ENCODE measurements at regions not wholly inside any gene's neighbourhood (a gene's known extent, or its start where the extent isn't known, plus 50 kb on each side); places are given as distances from the start of the nearest gene placed in this dataset.

GRCh38 chr1:244326757-244327156 lies 125.0 kb downstream of the ADSS2 start:
- H3K27me3 ChIP-seq: no peaks in the 10 kb centered on the region
- no peak overlapping the region for H3K4me3 ChIP-seq
- peaks cover 0 to 7% (median 0%) of the 10 kb centered on the region in 3 donors for H3K9me3 ChIP-seq (replicated peaks in 1 of 3)
- no peak overlapping the region for H3K27ac ChIP-seq
- H3K36me3 ChIP-seq (replicated peaks in 1 of 2): no peaks in the 10 kb centered on the region
- 53 to 70% (median 62%) methylated on average over 2 of the region's 2 CpGs for WGBS, 4 donors
- DNase-seq: no peak
- peaks cover 9 to 16% of the 10 kb centered on the region in 2 donors for H3K4me1 ChIP-seq (replicated peaks in 1 of 2)
- intact Hi-C loops (cut with DNase I): no loop called here
- TF ChIP-seq POLR2A (IDR thresholded peaks at IDR 0.05): no peak
- TF ChIP-seq CTCF (IDR thresholded peaks at IDR 0.05): no peak

GRCh38 chr1:244327533-244327932 lies 124.2 kb downstream of the ADSS2 start:
- Histone ChIP-seq H3K4me1 (replicated peaks in 1 of 2) (peaks cover 4 to 11% of the 10 kb centered on the region in 2 donors), H3K27me3 (no peaks in the 10 kb centered on the region), H3K36me3 (replicated peaks in 1 of 2) (no peaks in the 10 kb centered on the region), H3K9me3 (replicated peaks in 1 of 3) (peaks cover 0 to 7% (median 0%) of the 10 kb centered on the region in 3 donors), H3K4me3 (no peak overlapping the region), H3K27ac (no peak overlapping the region)
- intact Hi-C loops (cut with DNase I): no loop called here
- DNase-seq: no peak
- TF ChIP-seq CTCF (IDR thresholded peaks at IDR 0.05) (no peak), POLR2A (IDR thresholded peaks at IDR 0.05) (no peak)

GRCh38 chr1:244328476-244328875 lies 123.2 kb downstream of the ADSS2 start:
- Histone ChIP-seq H3K27me3 (no peaks in the 10 kb centered on the region), H3K36me3 (replicated peaks in 1 of 2) (no peaks in the 10 kb centered on the region), H3K4me1 (replicated peaks in 1 of 2) (peaks cover 0 to 1% of the 10 kb centered on the region in 2 donors), H3K27ac (no peak overlapping the region), H3K4me3 (no peak overlapping the region), H3K9me3 (replicated peaks in 1 of 3) (peaks cover 0 to 7% (median 0%) of the 10 kb centered on the region in 3 donors)
- no peak for DNase-seq
- intact Hi-C loops (cut with DNase I): no loop called here
- TF ChIP-seq CTCF (IDR thresholded peaks at IDR 0.05) (no peak), POLR2A (IDR thresholded peaks at IDR 0.05) (no peak)

GRCh38 chr1:244329591-244330317 lies 122.0 kb downstream of the ADSS2 start:
- DNase-seq: no peak
- intact Hi-C loops (cut with DNase I): no loop called here
- TF ChIP-seq POLR2A (IDR thresholded peaks at IDR 0.05) (no peak), CTCF (IDR thresholded peaks at IDR 0.05) (no peak)

More at GRCh38 chr1:244329591-244330317, 122.0 kb downstream of the ADSS2 start:
- H3K9me3 ChIP-seq (replicated peaks in 1 of 3): peaks cover 0 to 7% (median 0%) of the 10 kb centered on the region in 3 donors
- no peaks in the 10 kb centered on the region for H3K27me3 ChIP-seq
- no peaks in the 10 kb centered on the region for H3K4me1 ChIP-seq (replicated peaks in 1 of 2)
- H3K4me3 ChIP-seq: no peak overlapping the region
- no peaks in the 10 kb centered on the region for H3K36me3 ChIP-seq (replicated peaks in 1 of 2)
- no peak overlapping the region for H3K27ac ChIP-seq
